PC-9 (cell line): ENCODE measurements at regions not wholly inside any gene's neighbourhood (a gene's known extent, or its start where the extent isn't known, plus 50 kb on each side); places are given as distances from the start of the nearest gene placed in this dataset.

Source experiments
- BruUV-seq: library from RNA; stranded (reverse); fragments of 400-500 nt; replicated peaks from 2 replicates; lab custom pipeline; 2021; lab: Mats Ljungman, UMichigan
- CTCF ChIA-PET: fragments of 300-600 bp; sonication (Branson Sonifier 250); formaldehyde crosslinking; loops from one replicate; lab custom pipeline; 2022; ENCODE audit warnings: antibody characterized with exemption; lab: Charles Lee
- POLR2A ChIA-PET: fragments of 300-600 bp; sonication (Branson Sonifier 250); formaldehyde crosslinking; loops from one replicate; lab custom pipeline; 2022; ENCODE audit warnings: antibody characterized with exemption; ENCODE audit not compliant: unreplicated experiment; lab: Charles Lee
- DNase-seq, 2 experiments: peaks; one replicate each; pipeline versions ENCODE4 v3.0.0 to v3.0.0-alpha.2; 2015 to 2022; ENCODE audit warnings: mixed read lengths in 1 of 2
- H2AFZ ChIP-seq: fragments of 200-600 bp; sonication (generic); 2 replicates; pipeline ENCODE4 v1.8.1; 2017; ENCODE audit warnings: antibody characterized with exemption
- H3F3A ChIP-seq: fragments of 200-600 bp; sonication (generic); 2 replicates; pipeline ENCODE4 v1.8.1; 2017; ENCODE audit warnings: antibody characterized with exemption, mild to moderate bottlenecking, low read depth; ENCODE audit not compliant: insufficient read depth
- H3K27ac ChIP-seq: fragments of 200-600 bp; sonication (generic); 2 replicates; pipeline ENCODE4 v1.6.1; 2016; ENCODE audit warnings: mixed run types
- H3K27me3 ChIP-seq: fragments of 200-600 bp; sonication (generic); 2 replicates; pipeline ENCODE4 v1.6.1; 2016; ENCODE audit warnings: low read depth, mixed run types; ENCODE audit not compliant: insufficient read depth
- H3K36me3 ChIP-seq: fragments of 200-600 bp; sonication (generic); 2 replicates; pipeline ENCODE4 v1.6.1; 2016; ENCODE audit warnings: low read depth, mixed run types
- H3K4me1 ChIP-seq: fragments of 200-600 bp; sonication (generic); replicated peaks from 2 replicates; pipeline ENCODE4 v1.6.1; 2016; ENCODE audit warnings: mixed run types; ENCODE audit not compliant: insufficient read depth
- H3K4me2 ChIP-seq: fragments of 200-600 bp; sonication (generic); 2 replicates; pipeline ENCODE4 v1.6.1; 2017; ENCODE audit warnings: mixed run types
- H3K4me3 ChIP-seq: fragments of 200-600 bp; sonication (generic); 2 replicates; pipeline ENCODE4 v1.6.1; 2016; ENCODE audit warnings: mixed run types
- H3K79me2 ChIP-seq: fragments of 200-600 bp; sonication (generic); 2 replicates; pipeline ENCODE4 v1.6.1; 2017; ENCODE audit warnings: low read depth, mixed run types
- H3K9me2 ChIP-seq: fragments of 200-600 bp; sonication (generic); 2 replicates; pipeline ENCODE4 v1.8.1; 2017; ENCODE audit warnings: mild to moderate bottlenecking; ENCODE audit not compliant: insufficient read depth
- H3K9me3 ChIP-seq: fragments of 200-600 bp; sonication (generic); 2 replicates; pipeline ENCODE4 v1.8.1; 2016; ENCODE audit warnings: low read depth; ENCODE audit not compliant: insufficient read depth
- H4K20me1 ChIP-seq: fragments of 200-600 bp; sonication (generic); 2 replicates; pipeline ENCODE4 v1.8.1; 2017; ENCODE audit not compliant: insufficient read depth
- CTCF ChIP-seq: fragments of 200-600 bp; sonication (generic); conservative IDR thresholded peaks from 2 replicates; pipeline ENCODE4 v1.6.1; 2017; ENCODE audit warnings: mixed run types, antibody characterized with exemption, mild to moderate bottlenecking, moderate library complexity
- EZH2 ChIP-seq: fragments of 200-600 bp; sonication (generic); IDR thresholded peaks from 2 replicates; pipeline ENCODE4 v1.8.0; 2017; ENCODE audit warnings: antibody characterized with exemption, low read depth
- intact Hi-C: fragments of 100-400 bp; cut with micrococcal nuclease; formaldehyde crosslinking; loops from one replicate; pipeline ENCODE4 v1.10.0; 2022; ENCODE audit not compliant: unreplicated experiment

GRCh38 chr9:2403701-2404100 lies 217.9 kb upstream of the VLDLR start:
- TF ChIP-seq EZH2, result no peak
- no peak for TF ChIP-seq CTCF
- Histone ChIP-seq H3K79me2 (no peaks in the 10 kb centered on the region), H3K27me3 (no peaks in the 10 kb centered on the region), H4K20me1 (no peaks in the 10 kb centered on the region), H3K4me2 (no peak overlapping the region), H3F3A (no peaks in the 10 kb centered on the region), H3K36me3 (no peaks in the 10 kb centered on the region), H3K27ac (no peak overlapping the region), H3K4me3 (no peak overlapping the region), H2AFZ (no peak overlapping the region), H3K9me2 (no peaks in the 10 kb centered on the region), H3K4me1 (no peaks in the 10 kb centered on the region), H3K9me3 (no peaks in the 10 kb centered on the region)
- BruUV-seq, result no TSS peak
- ChIA-PET CTCF (no interaction called here), POLR2A (no interaction called here)
- intact Hi-C loops, result no loop called here
- DNase-seq, result no peak

- POLR2A ChIA-PET, result no interaction called here
- no peaks in the 10 kb centered on the region for H3K79me2 ChIP-seq
- intact Hi-C loops, result no loop called here
- no peak overlapping the region for H3K4me3 ChIP-seq
- no peak overlapping the region for H3K4me2 ChIP-seq
- no peaks in the 10 kb centered on the region for H4K20me1 ChIP-seq
- H3F3A ChIP-seq, result no peaks in the 10 kb centered on the region
- H3K4me1 ChIP-seq, result no peaks in the 10 kb centered on the region
- H3K36me3 ChIP-seq, result no peaks in the 10 kb centered on the region
- DNase-seq, result no peak
- no peaks in the 10 kb centered on the region for H3K9me3 ChIP-seq
- TF ChIP-seq CTCF, result no peak
- no peak for TF ChIP-seq EZH2
- CTCF ChIA-PET, result no interaction called here
- BruUV-seq, result no TSS peak
- no peak overlapping the region for H3K27ac ChIP-seq
- no peaks in the 10 kb centered on the region for H3K9me2 ChIP-seq
- no peaks in the 10 kb centered on the region for H3K27me3 ChIP-seq
- no peak overlapping the region for H2AFZ ChIP-seq
Observed at GRCh38 chr9:2406252-2406651, 215.3 kb upstream of the VLDLR start.

GRCh38 chr9:2407450-2407849 lies 214.1 kb upstream of the VLDLR start:
- intact Hi-C loops, result no loop called here
- no peak overlapping the region for H3K27ac ChIP-seq
- H3K79me2 ChIP-seq, result no peaks in the 10 kb centered on the region
- H3K36me3 ChIP-seq, result no peaks in the 10 kb centered on the region
- TF ChIP-seq CTCF (no peak), EZH2 (no peak)
- no peak overlapping the region for H3K4me2 ChIP-seq
- DNase-seq, result no peak
- CTCF ChIA-PET, result no interaction called here
- BruUV-seq, result no TSS peak
- no peaks in the 10 kb centered on the region for H3K9me2 ChIP-seq
- no peaks in the 10 kb centered on the region for H3K9me3 ChIP-seq
- no peaks in the 10 kb centered on the region for H3F3A ChIP-seq
- no peak overlapping the region for H3K4me3 ChIP-seq
- H2AFZ ChIP-seq, result no peak overlapping the region
- H4K20me1 ChIP-seq, result no peaks in the 10 kb centered on the region
- H3K4me1 ChIP-seq, result no peaks in the 10 kb centered on the region
- POLR2A ChIA-PET, result no interaction called here
- H3K27me3 ChIP-seq, result no peaks in the 10 kb centered on the region
